ENCODE measurements at regions not wholly inside any gene's neighbourhood (a gene's known extent, or its start where the extent isn't known, plus 50 kb on each side); places are given as distances from the start of the nearest gene placed in this dataset.
A peak's percentile ranks its signal among the peaks of the same experiment; 100 is the strongest.
"Not testable (repeated sequence)": the region's sequence is repeated elsewhere in the genome, so short reads cannot be mapped to it uniquely, and the experiment has no call there.

DNA sequence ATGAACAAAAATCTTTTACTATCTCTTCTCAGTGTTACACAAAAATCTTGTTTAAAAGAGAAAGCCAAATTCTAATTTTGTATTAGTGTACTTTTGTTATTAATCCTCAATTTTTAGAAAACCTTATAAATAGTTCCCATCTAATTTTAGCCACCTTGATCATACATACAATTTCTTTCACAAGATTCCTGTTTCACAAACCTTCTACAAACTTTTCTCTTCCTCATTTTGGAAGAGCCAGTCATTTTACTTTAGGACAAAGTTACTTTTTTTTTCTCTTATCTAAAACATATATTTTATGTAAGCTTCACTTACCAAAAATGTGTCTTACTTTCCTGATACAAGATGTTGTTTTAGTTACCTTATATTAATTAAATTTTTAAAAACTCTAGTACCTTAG is 161.3 kb downstream of the YIPF5 start:
- no peak for DNase-seq (ENCODE audit: low read depth)

- DNase-seq (ENCODE audit: low read depth), result no peak
Observed at GRCh38 chr5:144011388-144011787, 159.1 kb downstream of the YIPF5 start.

DNA sequence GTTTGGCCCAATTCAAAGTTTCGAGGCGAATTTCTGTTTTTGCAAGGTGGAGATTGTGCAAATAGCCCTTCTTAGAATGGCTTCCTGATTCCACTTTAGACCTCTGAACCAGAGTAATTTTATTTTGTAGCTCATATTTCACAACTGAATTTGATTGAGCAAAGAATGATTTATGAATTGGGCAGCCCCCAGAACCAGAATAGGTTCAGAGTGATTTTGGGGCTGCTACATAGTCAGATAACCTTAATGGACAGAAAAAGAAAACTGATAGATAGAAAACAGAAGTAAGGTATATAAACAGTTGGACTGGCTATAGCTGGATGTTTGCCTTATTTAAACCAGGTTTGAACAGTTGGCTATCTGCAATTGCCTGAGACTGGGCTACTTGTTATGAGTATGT is 156.6 kb downstream of the YIPF5 start:
- no peak for DNase-seq (ENCODE audit: low read depth)

GRCh38 chr5:144015961-144016360 is 154.5 kb downstream of the YIPF5 start:
- DNase-seq (ENCODE audit: low read depth), result no peak

DNA sequence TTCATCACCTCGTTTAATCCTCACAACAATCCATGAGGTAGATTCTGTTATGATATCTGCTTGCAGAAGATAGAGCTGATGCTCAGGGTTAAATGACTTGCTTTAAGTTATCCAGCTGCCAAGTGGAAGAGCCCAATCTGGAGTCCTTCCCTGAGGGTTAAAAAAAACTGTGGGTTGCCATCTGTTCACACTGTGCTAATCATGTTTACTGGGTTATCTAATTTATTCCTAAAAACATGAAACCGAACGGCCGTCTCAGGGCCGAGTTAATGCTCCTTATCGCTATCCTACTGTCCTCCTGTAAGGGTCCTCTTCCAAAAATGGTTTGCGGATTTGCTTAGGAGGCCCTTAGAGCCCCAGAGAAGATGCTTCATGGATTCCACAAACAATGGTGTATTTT is 153.3 kb downstream of the YIPF5 start:
- DNase-seq (ENCODE audit: low read depth), result no peak

GRCh38 chr5:144017631-144018030 is 152.8 kb downstream of the YIPF5 start:
- DNase-seq (ENCODE audit: low read depth), result no peak

DNA sequence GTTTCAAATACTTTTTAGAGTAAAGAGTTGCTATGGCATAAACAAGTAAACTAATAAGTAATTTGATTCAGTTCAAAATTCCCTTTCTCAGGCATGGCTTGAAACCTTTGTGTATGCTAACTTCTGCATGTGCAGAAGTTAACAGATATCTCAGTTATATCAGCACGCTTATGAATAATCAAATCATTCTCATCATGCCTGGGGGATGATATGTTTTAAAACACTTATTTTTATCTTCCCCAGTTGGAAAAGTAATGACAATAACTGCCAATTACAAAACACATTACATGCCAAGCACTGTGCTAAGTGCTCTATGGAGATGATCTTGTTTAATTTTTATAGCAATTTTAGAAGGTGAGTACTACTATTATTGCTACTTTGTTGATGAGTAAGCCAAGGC is 146.4 kb downstream of the YIPF5 start:
- DNase-seq (ENCODE audit: low read depth), result no peak

DNA sequence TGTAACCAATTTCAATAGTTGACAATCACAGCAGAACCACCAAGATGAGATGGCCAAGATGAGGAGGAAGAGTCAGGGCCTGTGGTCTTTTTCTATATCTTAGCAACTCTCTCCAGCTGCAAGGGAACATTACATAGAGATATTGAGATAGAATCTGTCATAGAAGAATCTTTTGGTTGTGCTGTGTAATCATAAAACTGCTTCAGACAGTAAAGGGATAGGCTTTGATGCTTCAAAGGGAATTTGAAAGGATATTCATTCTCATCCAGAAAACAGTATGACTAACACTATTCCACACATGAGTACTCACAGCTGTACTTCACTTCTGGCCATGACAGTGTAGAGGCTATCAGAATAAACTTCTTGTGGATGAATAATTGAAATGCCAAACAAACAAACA is 145.9 kb downstream of the YIPF5 start:
- DNase-seq (ENCODE audit: low read depth), result no peak

DNA sequence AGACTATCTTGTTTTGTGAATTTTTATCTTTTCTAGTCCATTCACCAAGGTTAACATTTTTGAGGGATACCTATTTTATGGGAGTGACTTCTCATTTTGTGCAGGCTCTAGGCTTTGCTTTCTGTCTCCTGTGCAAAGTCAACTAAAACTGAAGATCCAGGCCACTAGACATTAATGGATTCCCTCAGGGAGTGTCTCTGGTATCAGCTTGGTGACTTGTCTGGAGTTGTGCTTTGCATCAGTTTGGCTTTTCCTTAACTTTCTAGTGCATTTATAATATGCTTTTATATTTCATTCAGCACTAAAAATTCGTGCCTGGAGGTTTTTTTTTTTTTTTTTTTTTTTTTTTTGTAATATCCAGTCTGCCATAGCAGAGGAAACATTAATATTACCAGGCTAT is 144.2 kb downstream of the YIPF5 start:
- DNase-seq (ENCODE audit: low read depth), result no peak

GRCh38 chr5:144028058-144028457 is 142.4 kb downstream of the YIPF5 start:
- DNase-seq (ENCODE audit: low read depth), result no peak

DNA sequence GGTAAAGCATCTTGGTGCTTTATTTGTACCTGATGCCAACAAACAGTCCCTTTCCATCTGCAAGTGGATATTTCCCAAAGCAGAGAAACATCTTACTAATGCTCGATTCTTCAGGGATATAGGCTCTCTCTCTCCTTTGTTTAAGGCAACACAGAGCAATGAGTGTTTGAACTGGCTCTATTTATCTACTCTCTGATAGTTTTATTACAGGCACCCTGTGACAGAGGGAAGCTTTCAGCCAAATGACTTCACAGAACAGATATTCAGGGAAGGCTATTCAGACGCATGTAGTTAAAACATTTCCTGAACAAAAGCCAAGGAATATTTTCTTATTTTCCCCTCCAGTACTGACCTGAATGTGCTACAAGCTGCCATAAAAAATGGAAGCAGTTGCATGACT is 141.8 kb downstream of the YIPF5 start:
- no peak for DNase-seq (ENCODE audit: low read depth)

GRCh38 chr5:144030904-144031303 is 139.6 kb downstream of the YIPF5 start:
- DNase-seq (ENCODE audit: low read depth), result no peak

DNA sequence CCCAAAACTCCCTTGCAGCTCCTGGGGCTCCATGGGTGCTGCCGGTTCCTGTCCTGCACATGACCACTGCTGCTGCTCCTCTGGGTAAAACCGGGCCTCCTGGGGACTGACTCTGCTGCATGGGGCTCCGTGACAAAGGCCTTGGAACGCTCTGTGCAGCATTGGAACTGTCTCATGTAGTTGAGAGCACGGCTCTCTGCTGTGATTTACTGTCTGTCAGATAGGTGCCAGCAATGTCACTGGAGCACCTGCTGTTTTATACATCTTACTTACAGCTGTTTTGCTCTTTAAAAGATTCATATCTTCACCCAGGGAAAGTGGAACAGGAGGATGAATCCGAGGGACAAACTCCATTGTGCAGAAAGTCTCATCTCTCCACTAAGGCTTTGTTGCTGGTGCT is 138.1 kb downstream of the YIPF5 start:
- no peak for DNase-seq (ENCODE audit: low read depth)

GRCh38 chr5:144033486-144033885 is 137.0 kb downstream of the YIPF5 start:
- no peak for DNase-seq (ENCODE audit: low read depth)

GRCh38 chr5:144035046-144035740 is 135.3 kb downstream of the YIPF5 start:
- no peak for DNase-seq (ENCODE audit: low read depth)

- DNase-seq (ENCODE audit: low read depth), result no peak
Observed at GRCh38 chr5:144036476-144036875, 134.0 kb downstream of the YIPF5 start.

DNA sequence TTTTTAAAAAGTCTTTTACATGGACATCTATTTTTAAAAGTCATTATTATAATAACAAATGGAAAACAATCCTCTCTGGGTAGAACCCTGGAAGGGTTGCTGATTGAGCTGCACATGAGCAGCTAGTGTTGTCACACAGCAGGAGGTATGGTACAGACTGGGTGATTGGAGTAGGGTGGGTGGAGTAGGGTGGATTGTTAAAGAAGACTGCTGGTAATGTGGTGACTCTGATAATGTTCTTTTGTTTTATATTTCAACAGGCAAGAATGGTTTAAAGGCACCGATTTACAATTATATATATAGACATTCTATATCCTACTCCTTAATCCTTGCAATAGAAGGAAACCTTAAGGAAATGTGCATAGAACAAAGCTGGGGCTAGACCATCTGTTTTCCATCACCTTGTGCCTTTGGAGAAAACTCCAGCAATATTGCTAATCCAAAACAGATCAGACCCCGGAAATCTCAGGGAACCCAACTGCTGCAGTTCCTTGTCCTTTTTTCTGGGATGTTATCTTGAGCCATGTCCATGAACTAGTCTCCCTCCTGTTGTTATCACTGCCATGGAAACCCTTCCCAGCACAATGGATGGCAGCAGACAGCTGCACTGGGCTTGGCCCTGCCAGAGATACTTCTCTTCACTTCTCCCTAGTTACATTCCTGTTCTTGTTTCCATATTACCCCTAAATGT is 129.7 kb downstream of the YIPF5 start:
- DNase-seq (ENCODE audit: low read depth), result no peak

- DNase-seq (ENCODE audit: low read depth), result no peak
Observed at GRCh38 chr5:144042156-144042555, 128.3 kb downstream of the YIPF5 start.

DNA sequence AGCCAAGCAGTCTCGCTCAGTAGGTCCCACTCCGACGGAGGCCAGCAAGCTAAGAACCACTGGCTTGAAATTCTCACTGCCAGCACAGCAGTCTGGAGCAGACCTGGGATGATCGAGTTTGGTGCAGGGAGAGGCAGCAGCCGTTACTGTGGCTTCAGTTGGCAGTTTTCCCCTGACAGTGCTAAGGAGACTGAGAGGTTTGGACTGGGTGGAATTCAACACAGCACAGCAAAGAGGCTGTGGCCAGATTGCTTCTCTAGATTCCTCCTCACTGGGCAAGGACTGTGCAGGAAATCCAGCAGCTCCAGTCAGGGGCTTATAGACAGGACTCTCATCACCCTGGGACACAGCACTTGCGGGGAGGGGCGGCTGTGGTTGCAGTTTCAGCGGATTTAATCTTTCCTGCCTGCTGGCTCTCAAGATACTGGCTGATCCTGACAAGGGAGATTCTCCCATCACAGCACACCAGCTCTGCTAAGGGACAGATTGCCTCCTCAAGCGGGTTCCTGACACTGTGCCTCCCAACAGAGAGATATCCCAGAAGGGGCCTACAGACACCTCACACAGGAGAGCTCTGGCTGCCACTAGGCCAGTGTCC is 122.1 kb downstream of the YIPF5 start:
- peak; percentile 1 for DNase-seq (ENCODE audit: low read depth)

DNA sequence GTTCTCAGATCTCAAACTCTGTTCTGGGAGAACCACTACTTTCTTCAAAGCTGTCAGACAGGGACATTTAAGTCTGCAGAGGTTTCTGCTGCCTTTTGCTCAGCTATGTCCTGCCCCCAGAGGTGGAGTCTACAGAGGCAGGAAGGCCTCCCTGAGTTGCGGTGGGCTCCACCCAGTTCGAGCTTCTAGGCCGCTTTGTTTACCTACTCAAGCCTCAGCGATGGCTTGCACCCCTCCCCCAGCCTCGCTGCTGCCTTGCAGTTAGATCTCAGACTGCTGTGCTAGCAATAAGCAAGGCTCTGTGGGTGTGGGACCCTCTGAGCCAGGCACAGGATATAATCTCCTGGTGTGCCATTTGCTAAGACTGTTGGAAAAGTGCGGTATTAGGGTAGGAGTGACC is 115.1 kb downstream of the YIPF5 start:
- DNase-seq (ENCODE audit: low read depth), result not testable (repeated sequence)

GRCh38 chr5:144060091-144060490 is 110.4 kb downstream of the YIPF5 start:
- not testable (repeated sequence) for DNase-seq (ENCODE audit: low read depth)

DNA sequence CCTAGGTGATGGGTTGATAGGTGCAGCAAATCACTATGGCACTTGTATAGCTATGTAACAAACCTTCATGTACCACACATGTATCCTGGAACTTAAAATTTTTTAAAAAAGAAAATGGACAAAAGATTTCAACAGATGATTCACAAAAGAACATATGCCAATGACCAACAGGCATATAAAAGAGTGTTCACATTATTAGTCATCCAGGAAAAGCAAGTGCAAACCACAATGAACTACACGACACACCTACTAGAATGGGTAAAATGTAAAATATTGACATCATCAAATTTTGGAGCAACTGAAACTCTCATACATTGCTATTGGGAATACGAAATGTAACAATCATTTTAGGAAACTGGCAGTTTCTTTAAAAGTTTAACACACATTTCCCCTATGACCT is 109.9 kb downstream of the YIPF5 start:
- no peak for DNase-seq (ENCODE audit: low read depth)

DNA sequence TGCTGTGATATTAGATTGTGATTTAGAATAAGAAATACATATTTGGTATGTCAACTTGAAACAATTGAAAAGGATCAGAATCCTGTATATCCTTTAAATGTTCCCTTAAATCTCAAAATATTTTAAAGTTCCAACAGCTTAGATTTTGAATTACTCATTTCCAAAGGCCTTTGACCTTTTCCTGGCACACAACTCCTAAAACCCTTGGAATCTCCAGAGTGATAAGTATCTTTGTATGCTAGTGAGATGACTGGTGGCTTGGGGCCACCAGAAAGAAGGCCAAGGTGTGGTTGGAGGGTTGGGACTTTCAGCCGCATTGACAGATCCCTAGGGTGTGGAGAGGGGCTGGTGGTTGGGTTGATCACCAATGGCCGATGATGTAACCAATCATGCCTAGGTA is 104.7 kb downstream of the YIPF5 start:
- DNase-seq (ENCODE audit: low read depth), result no peak

- DNase-seq (ENCODE audit: low read depth), result no peak
Observed at GRCh38 chr5:144072518-144072927, 97.9 kb downstream of the YIPF5 start.
